ENCODE measurements at regions not wholly inside any gene's neighbourhood (a gene's known extent, or its start where the extent isn't known, plus 50 kb on each side); places are given as distances from the start of the nearest gene placed in this dataset.

GRCh38 chr3:62942227-62942626, 67.0 kb upstream of the CADPS start:
- no peak for DNase-seq (ENCODE audit: unreplicated experiment)
- ChIA-PET POLR2A (interaction anchor here (0.8 kb wide), 1 partner anchor 12 kb away, joined by 3 read pairs; no protein-coding TSS in a partner anchor), CTCF (no interaction called here)
- Mint-ChIP-seq H3K27me3 (ENCODE audit: insufficient read depth, unreplicated experiment) (peaks cover 42% of the 10 kb centered on the region), H3K27ac (ENCODE audit: low read depth, unreplicated experiment) (no peak overlapping the region), H3K9me3 (ENCODE audit: unreplicated experiment) (peaks cover 9% of the 10 kb centered on the region), H3K4me3 (ENCODE audit: unreplicated experiment) (no peak overlapping the region), H3K36me3 (ENCODE audit: insufficient read depth, unreplicated experiment) (peaks cover 8% of the 10 kb centered on the region), H3K4me1 (ENCODE audit: insufficient read depth, unreplicated experiment) (peaks cover 19% of the 10 kb centered on the region)
- TF ChIP-seq CTCF (IDR thresholded peaks at IDR 0.05; ENCODE audit: unreplicated experiment) = no peak
- no TSS peak for BruUV-seq (replicated peaks)
- intact Hi-C loops (cut with micrococcal nuclease) = loop anchor here (10.0 kb wide), 1 partner anchor 257 kb away; no protein-coding TSS in a partner anchor

GRCh38 chr3:62942764-62943163, 67.5 kb upstream of the CADPS start:
- H3K4me3 Mint-ChIP-seq (ENCODE audit: unreplicated experiment) = no peak overlapping the region
- intact Hi-C loops (cut with micrococcal nuclease) = loop anchor here (10.0 kb wide), 1 partner anchor 258 kb away; no protein-coding TSS in a partner anchor

GRCh38 chr3:62948921-62949320, 73.7 kb upstream of the CADPS start:
- Mint-ChIP-seq H3K36me3 (ENCODE audit: insufficient read depth, unreplicated experiment) (peaks cover 4% of the 10 kb centered on the region), H3K27me3 (ENCODE audit: insufficient read depth, unreplicated experiment) (peaks cover 100% of the 10 kb centered on the region), H3K9me3 (ENCODE audit: unreplicated experiment) (no peaks in the 10 kb centered on the region), H3K4me1 (ENCODE audit: insufficient read depth, unreplicated experiment) (no peaks in the 10 kb centered on the region), H3K27ac (ENCODE audit: low read depth, unreplicated experiment) (no peak overlapping the region), H3K4me3 (ENCODE audit: unreplicated experiment) (no peak overlapping the region)
- ChIA-PET POLR2A (no interaction called here), CTCF (no interaction called here)
- BruUV-seq (replicated peaks) = no TSS peak
- TF ChIP-seq CTCF (IDR thresholded peaks at IDR 0.05; ENCODE audit: unreplicated experiment) = no peak
- intact Hi-C loops (cut with micrococcal nuclease) = loop anchor here (10.0 kb wide), 1 partner anchor 264 kb away; no protein-coding TSS in a partner anchor
- DNase-seq (ENCODE audit: unreplicated experiment) = no peak

More at GRCh38 chr3:62942764-62943163, 67.5 kb upstream of the CADPS start:
- no peak overlapping the region for H3K27ac Mint-ChIP-seq (ENCODE audit: low read depth, unreplicated experiment)
- H3K27me3 Mint-ChIP-seq (ENCODE audit: insufficient read depth, unreplicated experiment) = peaks cover 47% of the 10 kb centered on the region
- H3K36me3 Mint-ChIP-seq (ENCODE audit: insufficient read depth, unreplicated experiment) = peaks cover 11% of the 10 kb centered on the region
- TF ChIP-seq CTCF (IDR thresholded peaks at IDR 0.05; ENCODE audit: unreplicated experiment) = no peak
- ChIA-PET POLR2A (no interaction called here), CTCF (no interaction called here)
- BruUV-seq (replicated peaks) = no TSS peak
- no peak for DNase-seq (ENCODE audit: unreplicated experiment)
- peaks cover 8% of the 10 kb centered on the region for H3K9me3 Mint-ChIP-seq (ENCODE audit: unreplicated experiment)
- H3K4me1 Mint-ChIP-seq (ENCODE audit: insufficient read depth, unreplicated experiment) = peaks cover 19% of the 10 kb centered on the region

GRCh38 chr3:62950210-62950609, 75.0 kb upstream of the CADPS start:
- no TSS peak for BruUV-seq (replicated peaks)
- no peak for TF ChIP-seq CTCF (IDR thresholded peaks at IDR 0.05; ENCODE audit: unreplicated experiment)
- DNase-seq (ENCODE audit: unreplicated experiment) = no peak
- Mint-ChIP-seq H3K27ac (ENCODE audit: low read depth, unreplicated experiment) (no peak overlapping the region), H3K36me3 (ENCODE audit: insufficient read depth, unreplicated experiment) (peaks cover 4% of the 10 kb centered on the region), H3K27me3 (ENCODE audit: insufficient read depth, unreplicated experiment) (peaks cover 100% of the 10 kb centered on the region), H3K9me3 (ENCODE audit: unreplicated experiment) (no peaks in the 10 kb centered on the region), H3K4me1 (ENCODE audit: insufficient read depth, unreplicated experiment) (no peaks in the 10 kb centered on the region), H3K4me3 (ENCODE audit: unreplicated experiment) (no peak overlapping the region)
- POLR2A ChIA-PET = no interaction called here
- CTCF ChIA-PET = interaction anchor here (0.6 kb wide), 1 partner anchor 13 kb away, joined by 3 read pairs; no protein-coding TSS in a partner anchor
- intact Hi-C loops (cut with micrococcal nuclease) = no loop called here
